ENCODE measurements at regions not wholly inside any gene's neighbourhood (a gene's known extent, or its start where the extent isn't known, plus 50 kb on each side); places are given as distances from the start of the nearest gene placed in this dataset.

- DNase-seq (ENCODE audit: low spot score in 2 of 2) = no peak
- intact Hi-C loops (cut with DNase I; ENCODE audit: low total_unique reads) = no loop called here
- no peak overlapping the region for H3K4me3 ChIP-seq (ENCODE audit: low read depth, poor library complexity, severe bottlenecking)
- no peak for TF ChIP-seq POLR2A (IDR thresholded peaks at IDR 0.05)
- TF ChIP-seq, protein P1, sequence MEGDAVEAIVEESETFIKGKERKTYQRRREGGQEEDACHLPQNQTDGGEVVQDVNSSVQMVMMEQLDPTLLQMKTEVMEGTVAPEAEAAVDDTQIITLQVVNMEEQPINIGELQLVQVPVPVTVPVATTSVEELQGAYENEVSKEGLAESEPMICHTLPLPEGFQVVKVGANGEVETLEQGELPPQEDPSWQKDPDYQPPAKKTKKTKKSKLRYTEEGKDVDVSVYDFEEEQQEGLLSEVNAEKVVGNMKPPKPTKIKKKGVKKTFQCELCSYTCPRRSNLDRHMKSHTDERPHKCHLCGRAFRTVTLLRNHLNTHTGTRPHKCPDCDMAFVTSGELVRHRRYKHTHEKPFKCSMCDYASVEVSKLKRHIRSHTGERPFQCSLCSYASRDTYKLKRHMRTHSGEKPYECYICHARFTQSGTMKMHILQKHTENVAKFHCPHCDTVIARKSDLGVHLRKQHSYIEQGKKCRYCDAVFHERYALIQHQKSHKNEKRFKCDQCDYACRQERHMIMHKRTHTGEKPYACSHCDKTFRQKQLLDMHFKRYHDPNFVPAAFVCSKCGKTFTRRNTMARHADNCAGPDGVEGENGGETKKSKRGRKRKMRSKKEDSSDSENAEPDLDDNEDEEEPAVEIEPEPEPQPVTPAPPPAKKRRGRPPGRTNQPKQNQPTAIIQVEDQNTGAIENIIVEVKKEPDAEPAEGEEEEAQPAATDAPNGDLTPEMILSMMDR (IDR thresholded peaks at IDR 0.05) = no peak
- WGBS, 2 donors = 93 to 94% methylated on average over 2 of the region's 2 CpGs
These were observed 154.6 kb upstream of the MBNL1 start for GRCh38 chr3:152113992-152114651.

GRCh38 chr3:152120601-152121269 lies 148.0 kb upstream of the MBNL1 start:
- intact Hi-C loops (cut with DNase I; ENCODE audit: low total_unique reads) = no loop called here
- no peak overlapping the region for H3K4me3 ChIP-seq (ENCODE audit: low read depth, poor library complexity, severe bottlenecking)
- no peak for TF ChIP-seq POLR2A (IDR thresholded peaks at IDR 0.05)
- TF ChIP-seq, protein P1 (IDR thresholded peaks at IDR 0.05) = no peak
- 82 to 84% methylated on average over 2 of the region's 2 CpGs for WGBS, 2 donors
- no peak for DNase-seq (ENCODE audit: low spot score in 2 of 2)

GRCh38 chr3:152121270-152121636 lies 147.5 kb upstream of the MBNL1 start:
- H3K4me3 ChIP-seq (ENCODE audit: low read depth, poor library complexity, severe bottlenecking) = no peak overlapping the region
- intact Hi-C loops (cut with DNase I; ENCODE audit: low total_unique reads) = no loop called here
- 19 to 39% methylated on average over 1 of the region's 1 CpG for WGBS, 2 donors
- DNase-seq (ENCODE audit: low spot score in 2 of 2) = no peak
- TF ChIP-seq POLR2A (IDR thresholded peaks at IDR 0.05) = no peak
- TF ChIP-seq, protein P1 (IDR thresholded peaks at IDR 0.05) = no peak

GRCh38 chr3:152122851-152123250 lies 145.9 kb upstream of the MBNL1 start:
- TF ChIP-seq, protein P1 (IDR thresholded peaks at IDR 0.05) = no peak
- TF ChIP-seq POLR2A (IDR thresholded peaks at IDR 0.05) = no peak
- WGBS, 2 donors = 74 to 77% methylated on average over 5 of the region's 5 CpGs
- no peak overlapping the region for H3K4me3 ChIP-seq (ENCODE audit: low read depth, poor library complexity, severe bottlenecking)
- no peak for DNase-seq (ENCODE audit: low spot score in 2 of 2)
- intact Hi-C loops (cut with DNase I; ENCODE audit: low total_unique reads) = no loop called here

- 95 to 98% methylated on average over 1 of the region's 1 CpG for WGBS, 2 donors
- no peak for DNase-seq (ENCODE audit: low spot score in 2 of 2)
- intact Hi-C loops (cut with DNase I; ENCODE audit: low total_unique reads) = no loop called here
- H3K4me3 ChIP-seq (ENCODE audit: low read depth, poor library complexity, severe bottlenecking) = no peak overlapping the region
- TF ChIP-seq, protein P1 (IDR thresholded peaks at IDR 0.05) = no peak
- no peak for TF ChIP-seq POLR2A (IDR thresholded peaks at IDR 0.05)
These were observed 145.3 kb upstream of the MBNL1 start for GRCh38 chr3:152123457-152123856.
